GM12872 (cell line): ENCODE measurements at regions not wholly inside any gene's neighbourhood (a gene's known extent, or its start where the extent isn't known, plus 50 kb on each side); places are given as distances from the start of the nearest gene placed in this dataset.

Experiments
- CTCF ChIP-seq: IDR thresholded peaks from 3 replicates; pipeline ENCODE4 v1.5.1; 2011; ENCODE audit warnings: low read depth, mild to moderate bottlenecking, low read length, moderate library complexity; ENCODE audit not compliant: insufficient read depth

GRCh38 chr3:147651107-147651778 is 242.1 kb downstream of the ZIC1 start:
- TF ChIP-seq CTCF: no peak

GRCh38 chr3:147652651-147653366 is 243.6 kb downstream of the ZIC1 start:
- no peak for TF ChIP-seq CTCF

GRCh38 chr3:147653367-147653923 is 244.3 kb downstream of the ZIC1 start:
- TF ChIP-seq CTCF: no peak

GRCh38 chr3:147654827-147655226 is 245.7 kb downstream of the ZIC1 start:
- no peak for TF ChIP-seq CTCF

GRCh38 chr3:147655236-147655635 is 246.1 kb downstream of the ZIC1 start:
- no peak for TF ChIP-seq CTCF

- TF ChIP-seq CTCF: no peak
Measured at GRCh38 chr3:147656023-147656422, 246.9 kb downstream of the ZIC1 start.

- no peak for TF ChIP-seq CTCF
Measured at GRCh38 chr3:147661916-147662315, 252.8 kb downstream of the ZIC1 start.
